A673 (cell line): ENCODE measurements at regions not wholly inside any gene's neighbourhood (a gene's known extent, or its start where the extent isn't known, plus 50 kb on each side); places are given as distances from the start of the nearest gene placed in this dataset.

ENCODE experiments used
- CTCF ChIP-seq: fragments of 300-800, 200-600 bp; sonication (generic); conservative IDR thresholded peaks from 2 replicates; pipeline ENCODE4 v1.5.1; 2017; ENCODE audit warnings: low read depth, mild to moderate bottlenecking, antibody characterized with exemption, low read length, moderate library complexity, mixed read lengths
- EZH2 ChIP-seq: fragments of 200-600 bp; sonication (generic); IDR thresholded peaks from 2 replicates; pipeline ENCODE4 v1.6.1; 2017; ENCODE audit warnings: borderline replicate concordance, low read depth, mild to moderate bottlenecking, mixed read lengths, antibody characterized with exemption, low read length; ENCODE audit not compliant: poor library complexity, severe bottlenecking

GRCh38 chr2:238638982-238639628, 208.8 kb upstream of the TWIST2 start:
- TF ChIP-seq CTCF (no peak), EZH2 (no peak)
